K562 (cell line): ENCODE measurements at regions not wholly inside any gene's neighbourhood (a gene's known extent, or its start where the extent isn't known, plus 50 kb on each side); places are given as distances from the start of the nearest gene placed in this dataset.

Experiments used
- ATAC-seq: fragments of 200-7000 bp; cut with Tn5 transposase; 3 replicates; pipeline ENCODE4 v1.9.1; 2020; ENCODE audit warnings: moderate library complexity
- BruUV-seq: library from RNA; stranded (reverse); fragments of 400-500 nt; replicated peaks from 2 replicates; lab custom pipeline; 2021; lab: Mats Ljungman, UMichigan
- CTCF ChIA-PET: fragments of 300-600 bp; formaldehyde crosslinking; extraction: SDS; loops from one replicate; lab custom pipeline; 2021; ENCODE audit warnings: low intra/inter-chr PET ratio; lab: Yijun Ruan, JAX
- POLR2A ChIA-PET: fragments of 300-600, 350-650 bp; sonication (Branson Sonifier 250); formaldehyde crosslinking; extraction: SDS; loops from one replicate; lab custom pipeline; 2021; ENCODE audit warnings: antibody characterized with exemption, inconsistent platforms; lab: Yijun Ruan, JAX
- DNase-seq, 4 experiments: peaks; one replicate each; pipeline versions ENCODE4 v3.0.0 to v3.0.0-alpha.2; 2011 to 2018; ENCODE audit warnings: low spot score in 3 of 4, mixed read lengths in 3 of 4; ENCODE audit errors: extremely low read depth in 1 of 4
- FAIRE-seq: peaks from 2 replicates; lab custom pipeline; 2011; peaks lifted over from hg19 to GRCh38; lab: Jason Lieb, UNC
- H2AFZ ChIP-seq: 2 replicates; pipeline ENCODE4 v1.6.0; 2011; ENCODE audit warnings: low read depth, low read length, control low read depth, inconsistent platforms
- H3K27ac ChIP-seq: fragments of 200-600 bp; 3 replicates; pipeline ENCODE4 v1.8.0; 2011; ENCODE audit warnings: low read depth, mild to moderate bottlenecking, control low read depth, inconsistent platforms, low read length, moderate library complexity, mixed read lengths; ENCODE audit errors: extremely low read depth
- H3K27me3 ChIP-seq, 2 experiments: fragments of 300-600 bp in 1 of 2; 2 replicates in 1 of 2; 3 replicates in 1 of 2; pipeline versions ENCODE4 v1.6.0 to v1.8.0; 2011; ENCODE audit warnings: inconsistent platforms in 2 of 2, low read length in 2 of 2, mild to moderate bottlenecking in 1 of 2, mixed read lengths in 1 of 2, moderate library complexity in 1 of 2; ENCODE audit not compliant: control insufficient read depth in 2 of 2, insufficient read depth in 2 of 2
- H3K36me3 ChIP-seq: fragments of 300-600 bp; 3 replicates; pipeline ENCODE4 v1.8.0; 2011; ENCODE audit warnings: mild to moderate bottlenecking, low read length, inconsistent platforms; ENCODE audit not compliant: control insufficient read depth, insufficient read depth
- H3K4me1 ChIP-seq, 2 experiments: fragments of 200-600 bp in 1 of 2; replicated peaks in 1 of 2; 2 replicates in 1 of 2; 3 replicates in 1 of 2; pipeline versions ENCODE4 v1.5.1 to v1.8.0; 2011; ENCODE audit warnings: inconsistent platforms in 2 of 2, low read length in 2 of 2, mild to moderate bottlenecking in 1 of 2, mixed read lengths in 1 of 2, moderate library complexity in 1 of 2; ENCODE audit not compliant: control insufficient read depth in 2 of 2, insufficient read depth in 2 of 2
- H3K4me2 ChIP-seq: 2 replicates; pipeline ENCODE4 v1.6.1; 2011; ENCODE audit warnings: low read length, control low read depth, inconsistent platforms, mixed read lengths; ENCODE audit not compliant: insufficient read depth
- H3K4me3 ChIP-seq: fragments of 200-600 bp; sonication (generic), shearing (Covaris generic); 2 replicates; pipeline ENCODE4 v1.5.1; 2016; ENCODE audit warnings: control low read depth, inconsistent platforms
- H3K79me2 ChIP-seq: fragments of 200-600 bp; 3 replicates; pipeline ENCODE4 v1.8.0; 2011; ENCODE audit warnings: low read length, inconsistent platforms; ENCODE audit not compliant: control insufficient read depth, insufficient read depth
- H3K9ac ChIP-seq, 2 experiments: 2 replicates each; pipeline versions ENCODE4 v1.6.0 to v1.6.1; 2011; ENCODE audit warnings: low read depth in 2 of 2, low read length in 2 of 2, control low read depth in 1 of 2, inconsistent platforms in 1 of 2, mild to moderate bottlenecking in 1 of 2, mixed read lengths in 1 of 2; ENCODE audit not compliant: insufficient read depth in 1 of 2
- H3K9me1 ChIP-seq: one replicate; pipeline ENCODE4 v1.6.0; 2011; ENCODE audit warnings: inconsistent platforms, mild to moderate bottlenecking, low read length, moderate library complexity; ENCODE audit not compliant: control insufficient read depth, insufficient read depth
- H3K9me3 ChIP-seq: replicated peaks from 2 replicates; pipeline ENCODE4 v1.5.1; 2011; ENCODE audit warnings: low read depth, low read length, inconsistent platforms; ENCODE audit not compliant: control insufficient read depth, insufficient read depth
- H4K20me1 ChIP-seq: replicated peaks from 2 replicates; pipeline ENCODE4 v1.6.1; 2011; ENCODE audit warnings: low read length, inconsistent platforms, mixed read lengths; ENCODE audit not compliant: control insufficient read depth, insufficient read depth
- ARNT ChIP-seq, 2 experiments: fragments of 450-650 bp; IDR thresholded peaks; 2 replicates each; pipeline ENCODE4 v1.6.1; 2016; ENCODE audit warnings: mild to moderate bottlenecking in 1 of 2
- DMBX1 ChIP-seq: fragments of 250-450 bp; sonication (Bioruptor Pico); IDR thresholded peaks from 2 replicates; pipeline ENCODE4 v1.8.0; 2022; ENCODE audit warnings: inconsistent platforms, mild to moderate bottlenecking, moderate library complexity, borderline replicate concordance
- HBP1 ChIP-seq: fragments of 450-650 bp; formaldehyde crosslinking; IDR thresholded peaks from 2 replicates; pipeline ENCODE4 v1.4.0; 2022; ENCODE audit warnings: missing genetic modification characterization
- PCBP1 ChIP-seq: fragments of 200-400 bp; formaldehyde crosslinking; IDR thresholded peaks from 2 replicates; pipeline ENCODE4 v1.6.1; 2018; ENCODE audit warnings: mild to moderate bottlenecking, low read depth, low read length; ENCODE audit not compliant: poor library complexity, severe bottlenecking
- RBM25 ChIP-seq: fragments of 200-400 bp; formaldehyde crosslinking; IDR thresholded peaks from 2 replicates; pipeline ENCODE4 v1.6.1; 2018; ENCODE audit warnings: low read length, low read depth, moderate library complexity; ENCODE audit not compliant: severe bottlenecking
- SNRNP70 ChIP-seq: fragments of 200-400 bp; formaldehyde crosslinking; optimal IDR thresholded peaks from 2 replicates; pipeline ENCODE3; 2017; ENCODE audit warnings: low read depth, low read length
- TAF7 ChIP-seq: fragments of 450-650 bp; IDR thresholded peaks from 2 replicates; pipeline ENCODE4 v1.6.1; 2016; ENCODE audit warnings: missing genetic modification characterization, missing compliant biosample characterization
- WGBS: fragments of 100-300 bp; shearing (Covaris generic); methylation state at CpG from one replicate; pipeline ENCODE4 v1.1.6; 2016; ENCODE audit warnings: low coverage, mixed read lengths; ENCODE audit not compliant: insufficient coverage; ENCODE audit errors: missing lambda C conversion rate; 5-methylcytosine and 5-hydroxymethylcytosine counted together
- in situ Hi-C: fragments of 300-500 bp; cut with MboI; formaldehyde crosslinking; loops from 4 replicates; pipeline ENCODE4 v1.15.0; 2018; ENCODE audit warnings: inconsistent platforms, mixed read lengths
- intact Hi-C: fragments of 100-400 bp; cut with micrococcal nuclease; formaldehyde crosslinking; loops from 2 replicates; pipeline ENCODE4 v1.14.2; 2022
- TF ChIP-seq, protein P1 (sequence below), 2 experiments: IDR thresholded peaks; 2 replicates each; pipeline ENCODE4 v1.6.1; 2011; ENCODE audit warnings: borderline replicate concordance in 1 of 2, control low read depth in 1 of 2, low read depth in 1 of 2, low read length in 1 of 2, mild to moderate bottlenecking in 1 of 2, mixed read lengths in 1 of 2, moderate library complexity in 1 of 2; ENCODE audit not compliant: insufficient read depth in 1 of 2, insufficient read length in 1 of 2, poor library complexity in 1 of 2, severe bottlenecking in 1 of 2; ENCODE audit errors: extremely low read depth in 1 of 2
- TF ChIP-seq, protein P2 (sequence below): fragments of 250-450 bp; sonication (Bioruptor Pico); IDR thresholded peaks from 2 replicates; pipeline ENCODE4 v1.4.0; 2020; ENCODE audit warnings: mild to moderate bottlenecking

GRCh38 chr3:67733269-67733950 is 79.0 kb upstream of the SUCLG2 start:
- TF ChIP-seq, protein P1, sequence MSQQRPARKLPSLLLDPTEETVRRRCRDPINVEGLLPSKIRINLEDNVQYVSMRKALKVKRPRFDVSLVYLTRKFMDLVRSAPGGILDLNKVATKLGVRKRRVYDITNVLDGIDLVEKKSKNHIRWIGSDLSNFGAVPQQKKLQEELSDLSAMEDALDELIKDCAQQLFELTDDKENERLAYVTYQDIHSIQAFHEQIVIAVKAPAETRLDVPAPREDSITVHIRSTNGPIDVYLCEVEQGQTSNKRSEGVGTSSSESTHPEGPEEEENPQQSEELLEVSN (IDR thresholded peaks at IDR 0.05; ENCODE audit: borderline replicate concordance in 1 of 2, extremely low read depth in 1 of 2, insufficient read depth in 1 of 2, insufficient read length in 1 of 2, low read depth in 1 of 2, low read length in 1 of 2, poor library complexity in 1 of 2, severe bottlenecking in 1 of 2): no peak
- TF ChIP-seq TAF7 (tag) (no peak), DMBX1 (CRISPR knock-in tag) (no peak)
- Histone ChIP-seq H3K36me3 (no peaks in the 10 kb centered on the region), H3K4me1 (no peaks in the 10 kb centered on the region), H4K20me1 (no peaks in the 10 kb centered on the region), H3K9ac (no peak overlapping the region), H3K9me3 (no peaks in the 10 kb centered on the region), H3K9me1 (no peaks in the 10 kb centered on the region), H3K79me2 (no peaks in the 10 kb centered on the region), H3K27me3 (no peaks in the 10 kb centered on the region), H3K27ac (no peak overlapping the region), H2AFZ (no peak overlapping the region), H3K4me2 (no peak overlapping the region), H3K4me3 (no peak overlapping the region)
- DNase-seq (no peak), FAIRE-seq (no peak), ATAC-seq (no peak)
- no TSS peak for BruUV-seq
- ChIA-PET CTCF (no interaction called here), POLR2A (no interaction called here)
- 3% methylated on average over 3 of the region's 3 CpGs for WGBS
- intact Hi-C loops (no loop called here), in situ Hi-C loops (no loop called here)

DNA sequence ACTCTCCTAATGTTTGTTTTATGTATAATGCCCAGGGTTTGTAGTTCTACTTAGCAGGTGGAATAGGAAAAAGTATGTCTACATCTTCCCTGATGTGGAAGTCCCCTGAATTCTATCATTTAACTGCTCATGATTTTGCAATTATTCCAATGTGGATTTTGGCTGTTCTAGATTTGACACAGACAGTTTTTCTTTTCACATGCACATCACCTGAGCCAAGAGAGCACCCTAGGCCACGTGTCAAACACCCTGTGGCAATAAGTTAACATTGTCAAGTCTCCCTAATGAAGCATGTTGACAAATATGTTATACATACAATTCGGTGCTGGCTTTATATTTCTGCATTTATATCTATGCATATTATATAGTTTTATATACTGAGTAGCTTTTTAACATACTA is 70.0 kb upstream of the SUCLG2 start:
- ATAC-seq (no peak), FAIRE-seq (no peak), DNase-seq (no peak)
- no peaks in the 10 kb centered on the region for H3K4me1 ChIP-seq
- BruUV-seq: no TSS peak
- no peaks in the 10 kb centered on the region for H3K36me3 ChIP-seq
- H4K20me1 ChIP-seq: no peaks in the 10 kb centered on the region
- in situ Hi-C loops (no loop called here), intact Hi-C loops (no loop called here)
- WGBS: 0% methylated on average over 2 of the region's 2 CpGs
- no peaks in the 10 kb centered on the region for H3K9me3 ChIP-seq
- H3K79me2 ChIP-seq: no peaks in the 10 kb centered on the region
- no peak overlapping the region for H2AFZ ChIP-seq
- no peaks in the 10 kb centered on the region for H3K9me1 ChIP-seq
- H3K4me3 ChIP-seq: no peak overlapping the region
- no peaks in the 10 kb centered on the region for H3K27me3 ChIP-seq
- H3K9ac ChIP-seq: no peak overlapping the region
- ChIA-PET POLR2A (no interaction called here), CTCF (no interaction called here)
- no peak overlapping the region for H3K4me2 ChIP-seq
- no peak overlapping the region for H3K27ac ChIP-seq
- no peak for TF ChIP-seq RBM25
- TF ChIP-seq PCBP1: no peak
- no peak for TF ChIP-seq HBP1
- TF ChIP-seq ARNT (IDR thresholded peaks at IDR 0.05): no peak
- no peak for TF ChIP-seq SNRNP70
- TF ChIP-seq, protein P2, sequence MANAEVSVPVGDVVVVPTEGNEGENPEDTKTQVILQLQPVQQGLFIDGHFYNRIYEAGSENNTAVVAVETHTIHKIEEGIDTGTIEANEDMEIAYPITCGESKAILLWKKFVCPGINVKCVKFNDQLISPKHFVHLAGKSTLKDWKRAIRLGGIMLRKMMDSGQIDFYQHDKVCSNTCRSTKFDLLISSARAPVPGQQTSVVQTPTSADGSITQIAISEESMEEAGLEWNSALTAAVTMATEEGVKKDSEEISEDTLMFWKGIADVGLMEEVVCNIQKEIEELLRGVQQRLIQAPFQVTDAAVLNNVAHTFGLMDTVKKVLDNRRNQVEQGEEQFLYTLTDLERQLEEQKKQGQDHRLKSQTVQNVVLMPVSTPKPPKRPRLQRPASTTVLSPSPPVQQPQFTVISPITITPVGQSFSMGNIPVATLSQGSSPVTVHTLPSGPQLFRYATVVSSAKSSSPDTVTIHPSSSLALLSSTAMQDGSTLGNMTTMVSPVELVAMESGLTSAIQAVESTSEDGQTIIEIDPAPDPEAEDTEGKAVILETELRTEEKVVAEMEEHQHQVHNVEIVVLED (CRISPR knock-in tag): no peak
